Calu3 (cell line): ENCODE measurements at regions not wholly inside any gene's neighbourhood (a gene's known extent, or its start where the extent isn't known, plus 50 kb on each side); places are given as distances from the start of the nearest gene placed in this dataset.

Experiments used
- BruUV-seq: library from RNA; stranded (reverse); fragments of 400-500 nt; replicated peaks from 2 replicates; lab custom pipeline; 2021; lab: Mats Ljungman, UMichigan
- CTCF ChIA-PET: fragments of 300-600 bp; sonication (Branson Sonifier 250); formaldehyde crosslinking; loops from one replicate; lab custom pipeline; 2022; ENCODE audit warnings: antibody characterized with exemption; lab: Charles Lee
- DNase-seq: peaks from one replicate; pipeline ENCODE4 v3.0.0; 2022
- H3K27ac Mint-ChIP-seq: one replicate; pipeline ENCODE4 v1.8.0; 2022; ENCODE audit warnings: mixed read lengths; ENCODE audit not compliant: unreplicated experiment
- H3K27me3 Mint-ChIP-seq: one replicate; pipeline ENCODE4 v1.8.0; 2022; ENCODE audit warnings: mixed read lengths; ENCODE audit not compliant: unreplicated experiment
- H3K36me3 Mint-ChIP-seq: one replicate; pipeline ENCODE4 v1.8.0; 2022; ENCODE audit warnings: mild to moderate bottlenecking, moderate library complexity, mixed read lengths; ENCODE audit not compliant: insufficient read depth, unreplicated experiment
- H3K4me1 Mint-ChIP-seq: one replicate; pipeline ENCODE4 v1.8.0; 2022; ENCODE audit warnings: mild to moderate bottlenecking, low read depth, mixed read lengths; ENCODE audit not compliant: unreplicated experiment
- H3K4me3 Mint-ChIP-seq: one replicate; pipeline ENCODE4 v1.8.0; 2022; ENCODE audit warnings: mild to moderate bottlenecking, low read depth, moderate library complexity, mixed read lengths; ENCODE audit not compliant: unreplicated experiment
- H3K9me3 Mint-ChIP-seq: one replicate; pipeline ENCODE4 v1.8.0; 2022; ENCODE audit warnings: low read depth, mixed read lengths; ENCODE audit not compliant: unreplicated experiment
- CTCF ChIP-seq: fragments of 200-600 bp; IDR thresholded peaks from one replicate; pipeline ENCODE4 v1.8.0; 2022; ENCODE audit warnings: antibody characterized with exemption; ENCODE audit not compliant: unreplicated experiment
- intact Hi-C: fragments of 100-400 bp; cut with micrococcal nuclease; formaldehyde crosslinking; loops from one replicate; pipeline ENCODE4 v1.10.0; 2022; ENCODE audit not compliant: unreplicated experiment

GRCh38 chr13:37457612-37458011 lies 141.0 kb downstream of the POSTN start:
- no TSS peak for BruUV-seq
- no peaks in the 10 kb centered on the region for H3K36me3 Mint-ChIP-seq
- H3K9me3 Mint-ChIP-seq: peaks cover 5% of the 10 kb centered on the region
- no peak for TF ChIP-seq CTCF
- H3K4me3 Mint-ChIP-seq: no peak overlapping the region
- no peaks in the 10 kb centered on the region for H3K27me3 Mint-ChIP-seq
- CTCF ChIA-PET: no interaction called here
- intact Hi-C loops: no loop called here
- no peaks in the 10 kb centered on the region for H3K4me1 Mint-ChIP-seq
- no peak for DNase-seq
- H3K27ac Mint-ChIP-seq: no peak overlapping the region

GRCh38 chr13:37456506-37456905 lies 142.1 kb downstream of the POSTN start:
- DNase-seq: no peak
- intact Hi-C loops: no loop called here
- Mint-ChIP-seq H3K36me3 (no peaks in the 10 kb centered on the region), H3K9me3 (peaks cover 5% of the 10 kb centered on the region), H3K27me3 (no peaks in the 10 kb centered on the region), H3K4me3 (no peak overlapping the region), H3K27ac (no peak overlapping the region), H3K4me1 (no peaks in the 10 kb centered on the region)
- no TSS peak for BruUV-seq
- CTCF ChIA-PET: no interaction called here
- TF ChIP-seq CTCF: no peak

GRCh38 chr13:37456041-37456440 lies 142.5 kb downstream of the POSTN start:
- Mint-ChIP-seq H3K4me1 (no peaks in the 10 kb centered on the region), H3K9me3 (peaks cover 5% of the 10 kb centered on the region), H3K27ac (no peak overlapping the region), H3K36me3 (no peaks in the 10 kb centered on the region), H3K4me3 (no peak overlapping the region), H3K27me3 (no peaks in the 10 kb centered on the region)
- intact Hi-C loops: no loop called here
- no peak for DNase-seq
- TF ChIP-seq CTCF: no peak
- no TSS peak for BruUV-seq
- CTCF ChIA-PET: no interaction called here

GRCh38 chr13:37453246-37453645 lies 145.3 kb downstream of the POSTN start:
- BruUV-seq: no TSS peak
- Mint-ChIP-seq H3K9me3 (peaks cover 5% of the 10 kb centered on the region), H3K27me3 (no peaks in the 10 kb centered on the region), H3K36me3 (no peaks in the 10 kb centered on the region), H3K27ac (no peak overlapping the region), H3K4me3 (no peak overlapping the region), H3K4me1 (no peaks in the 10 kb centered on the region)
- TF ChIP-seq CTCF: no peak
- CTCF ChIA-PET: no interaction called here
- DNase-seq: no peak
- intact Hi-C loops: no loop called here
